Stimulated activated CD8-positive, alpha-beta memory T cell treated with anti-CD3 and anti-CD28 coated beads, Interleukin-12 subunit alpha, Interleukin-12 subunit beta, amount 100 ng/mL, for 1 hour (primary cell): ENCODE measurements at regions not wholly inside any gene's neighbourhood (a gene's known extent, or its start where the extent isn't known, plus 50 kb on each side); places are given as distances from the start of the nearest gene placed in this dataset.

Source experiments
- DNase-seq: peaks from one replicate; pipeline ENCODE4 v3.0.0-alpha.2; 2020; ENCODE audit warnings: low read depth

DNA sequence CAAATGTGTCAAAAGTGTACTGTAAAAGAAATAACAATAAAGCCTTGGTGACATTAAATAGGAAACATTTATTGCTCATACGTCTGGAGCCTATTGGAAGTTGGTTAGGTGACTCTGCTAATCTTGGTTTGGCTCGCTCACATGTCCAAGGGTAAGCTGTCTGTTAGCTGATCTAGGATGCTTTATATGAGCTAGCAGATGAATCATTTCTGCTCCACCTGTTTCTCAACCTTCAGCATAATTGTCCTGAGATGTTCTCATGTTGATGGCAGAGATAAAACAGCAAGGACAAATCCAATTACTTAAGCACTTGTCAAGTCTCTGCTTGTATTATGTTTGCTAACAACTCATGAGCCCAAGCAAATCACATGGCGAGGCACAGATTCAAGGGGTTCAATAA is 56.0 kb upstream of the CD53 start:
- DNase-seq: no peak

- no peak for DNase-seq
These were observed 61.4 kb upstream of the CD53 start for GRCh38 chr1:110811529-110811928.

DNA sequence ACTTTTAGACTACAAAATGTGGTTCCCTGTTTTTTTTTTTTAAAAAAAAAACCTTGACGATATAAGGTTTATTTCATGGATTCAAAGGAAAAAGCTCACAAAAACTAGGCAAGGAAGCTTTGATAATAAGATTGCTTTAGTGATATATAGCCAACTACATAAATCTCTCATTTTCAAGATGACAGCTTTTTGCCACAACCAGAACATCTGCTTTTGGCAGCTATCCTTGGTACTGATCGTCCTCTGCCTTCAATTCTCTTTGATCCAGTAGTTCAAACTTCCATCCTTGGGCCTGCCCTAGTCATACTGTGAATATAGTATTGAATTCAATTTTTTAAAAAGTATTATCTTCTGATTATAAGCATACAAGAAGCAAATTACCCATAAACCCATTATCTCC is 72.9 kb upstream of the CD53 start:
- no peak for DNase-seq

DNA sequence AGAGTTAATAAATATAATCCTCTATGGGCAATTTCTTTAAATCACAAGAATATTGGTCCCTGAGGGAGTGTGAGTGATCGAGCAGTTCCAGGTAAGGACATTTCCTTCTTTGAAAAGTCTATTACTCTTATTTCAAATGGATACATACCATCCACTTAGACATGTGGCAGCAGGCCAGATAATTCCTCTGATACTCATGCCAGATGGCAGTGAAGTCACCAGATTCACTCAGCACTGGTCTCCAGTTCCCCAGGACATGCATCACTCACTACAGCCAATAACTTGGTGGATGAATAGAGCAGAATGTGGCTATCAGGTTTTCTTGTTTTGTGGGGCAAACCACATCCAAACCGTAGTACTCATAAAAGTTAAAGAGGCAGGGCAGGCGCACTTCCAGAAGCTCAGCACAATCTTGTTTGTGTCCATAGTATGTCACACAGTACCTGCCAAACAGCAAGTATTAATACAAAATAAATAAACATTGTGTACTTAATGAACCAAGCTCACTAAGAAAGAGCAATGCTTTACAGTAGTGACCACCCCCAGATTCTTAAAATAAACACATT is 74.2 kb upstream of the CD53 start:
- DNase-seq: no peak

DNA sequence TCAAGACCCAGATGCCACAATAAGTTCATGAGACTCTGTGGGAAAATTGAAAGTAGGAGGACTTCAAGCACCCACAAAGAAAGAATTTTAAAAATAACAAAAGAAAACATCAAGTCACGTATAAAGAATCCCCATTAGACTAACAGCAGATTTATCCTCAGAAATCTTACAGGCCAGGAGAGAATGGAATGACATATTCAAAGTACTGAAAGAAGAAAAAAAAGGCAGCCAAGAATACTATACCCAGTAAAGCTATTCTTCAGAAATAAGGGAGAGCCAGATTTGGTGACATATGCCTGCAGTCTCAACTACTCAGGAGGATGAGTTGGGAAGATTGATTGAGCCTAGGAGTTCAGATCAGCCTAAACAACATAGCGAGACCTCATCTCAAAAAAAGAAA is 84.3 kb upstream of the CD53 start:
- no peak for DNase-seq

GRCh38 chr1:110787328-110788071 is 85.4 kb upstream of the CD53 start:
- DNase-seq: peak; percentile 32

GRCh38 chr1:110786802-110787327 is 86.1 kb upstream of the CD53 start:
- DNase-seq: no peak

DNA sequence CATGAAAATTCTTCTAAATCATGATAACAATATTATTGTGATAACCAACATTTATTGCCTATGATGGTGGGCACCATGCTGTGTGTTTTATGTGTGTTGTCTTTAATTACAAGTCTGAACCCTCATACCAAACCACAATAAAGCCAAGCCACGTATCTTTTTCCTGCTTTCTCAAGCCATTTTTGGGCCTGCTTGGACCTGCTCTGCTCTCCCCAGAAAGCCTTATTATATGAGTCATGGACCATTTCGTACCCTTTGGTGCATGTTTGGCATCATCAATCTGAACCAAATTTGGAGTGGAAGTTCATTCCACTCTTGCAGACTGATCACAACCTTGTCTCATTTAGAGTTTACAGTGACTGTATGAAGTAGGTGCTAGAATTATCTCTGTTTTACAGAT is 87.3 kb upstream of the CD53 start:
- no peak for DNase-seq

- DNase-seq: no peak
These were observed 87.9 kb upstream of the CD53 start for GRCh38 chr1:110785055-110785454.

GRCh38 chr1:110783292-110783918 is 89.5 kb upstream of the CD53 start:
- DNase-seq: peak; percentile 42

GRCh38 chr1:110781525-110781924 is 91.4 kb upstream of the CD53 start:
- DNase-seq: no peak

- peak; percentile 60 for DNase-seq
These were observed 92.1 kb upstream of the CD53 start for GRCh38 chr1:110780600-110781484.

DNA sequence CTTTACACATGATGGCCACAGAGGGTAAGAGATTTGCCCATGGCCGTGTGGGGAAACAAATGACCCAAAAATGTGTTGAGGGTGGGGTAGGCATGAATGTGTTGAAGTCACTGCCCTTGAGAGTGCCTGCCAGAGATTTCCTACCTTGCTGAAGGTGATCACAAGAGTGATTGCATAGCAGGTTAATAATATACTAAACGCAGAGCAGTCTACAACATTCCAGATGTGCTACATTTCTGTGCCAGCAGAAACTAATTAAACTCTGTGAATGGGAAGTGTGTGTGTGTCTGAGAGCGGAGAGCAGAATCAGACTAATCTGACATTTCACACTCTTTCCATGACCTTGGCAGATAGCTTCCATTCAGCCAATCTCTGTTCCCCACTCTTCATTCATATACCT is 93.3 kb upstream of the CD53 start:
- no peak for DNase-seq

DNA sequence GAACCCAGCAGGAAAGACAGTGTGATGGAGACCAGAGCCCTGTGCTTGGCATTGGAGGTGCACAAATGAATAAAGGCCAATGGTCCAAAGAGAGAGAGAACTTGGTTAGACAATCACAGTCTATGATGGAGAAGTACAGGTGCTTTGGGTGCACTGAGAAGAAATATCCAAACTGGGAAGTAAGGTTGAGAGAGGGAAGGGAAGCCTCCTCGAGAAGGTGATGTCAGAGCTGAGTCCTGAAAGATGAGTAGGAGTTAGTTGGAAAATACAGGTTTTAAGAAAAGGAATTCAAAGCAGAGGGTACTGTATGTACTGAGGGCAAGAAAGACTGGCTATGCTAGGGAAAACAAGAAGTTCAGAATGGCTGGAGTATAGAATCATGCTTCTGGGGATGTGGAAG is 94.1 kb upstream of the CD53 start:
- no peak for DNase-seq

GRCh38 chr1:110777228-110777627 is 95.7 kb upstream of the CD53 start:
- DNase-seq: no peak

DNA sequence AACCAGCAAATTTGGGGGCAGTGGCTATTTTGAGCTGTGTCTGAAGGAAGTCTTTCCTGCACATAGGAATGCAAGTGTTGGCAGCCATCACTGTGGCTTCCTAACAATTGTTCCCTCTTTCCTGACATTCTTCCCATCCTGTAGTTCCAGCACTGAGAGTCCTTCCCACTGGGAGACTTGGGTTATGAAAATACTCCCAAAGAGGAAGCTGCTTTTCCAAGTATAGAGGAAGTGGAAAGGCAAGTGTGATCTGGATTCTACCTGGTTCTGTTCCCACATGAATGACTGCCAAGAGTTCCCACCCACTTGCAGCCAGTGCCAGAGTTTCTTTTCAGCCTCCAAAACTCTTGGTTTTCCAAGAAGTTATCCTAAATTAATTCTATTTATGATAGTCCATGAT is 98.5 kb upstream of the CD53 start:
- no peak for DNase-seq

GRCh38 chr1:110773813-110774212 is 99.1 kb upstream of the KCNA3 start:
- DNase-seq: no peak

DNA sequence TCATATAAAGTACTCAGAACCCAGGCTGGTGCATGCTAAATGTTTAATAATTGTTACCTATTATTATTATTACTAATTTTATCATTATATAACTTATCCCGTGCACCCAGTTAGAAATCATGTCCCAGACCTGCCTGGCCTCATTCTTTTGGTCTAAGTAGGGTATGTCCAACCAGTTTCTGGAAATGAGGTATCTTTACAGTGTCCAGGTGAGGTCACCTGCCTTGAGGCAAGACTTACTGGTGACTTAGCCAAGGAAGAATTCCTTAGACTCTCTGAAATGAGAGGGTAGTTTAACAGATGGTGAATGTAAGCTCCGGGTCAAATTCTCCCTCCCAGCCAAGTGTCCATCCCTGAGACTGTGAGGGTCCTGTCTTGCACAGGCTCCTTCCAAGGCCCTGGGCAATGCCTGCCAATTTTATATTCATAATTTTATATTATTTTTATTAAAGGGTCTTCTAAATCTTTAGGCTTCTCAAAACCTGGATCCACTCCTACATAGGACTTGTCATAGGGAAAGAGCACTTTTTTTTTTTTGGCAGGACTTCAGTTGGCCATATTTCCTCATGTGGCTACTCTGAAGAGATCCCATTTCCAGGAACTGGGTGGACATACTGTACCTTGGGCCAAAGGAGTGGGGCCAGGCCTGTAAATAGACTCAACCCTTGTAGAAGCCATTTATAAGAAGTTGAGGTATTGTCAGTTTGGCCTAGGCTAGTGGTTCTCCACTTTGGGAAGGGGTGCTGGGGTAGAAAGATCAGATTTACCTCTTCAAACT is 96.7 kb upstream of the KCNA3 start:
- DNase-seq: no peak

GRCh38 chr1:110770832-110771231 is 96.1 kb upstream of the KCNA3 start:
- no peak for DNase-seq

DNA sequence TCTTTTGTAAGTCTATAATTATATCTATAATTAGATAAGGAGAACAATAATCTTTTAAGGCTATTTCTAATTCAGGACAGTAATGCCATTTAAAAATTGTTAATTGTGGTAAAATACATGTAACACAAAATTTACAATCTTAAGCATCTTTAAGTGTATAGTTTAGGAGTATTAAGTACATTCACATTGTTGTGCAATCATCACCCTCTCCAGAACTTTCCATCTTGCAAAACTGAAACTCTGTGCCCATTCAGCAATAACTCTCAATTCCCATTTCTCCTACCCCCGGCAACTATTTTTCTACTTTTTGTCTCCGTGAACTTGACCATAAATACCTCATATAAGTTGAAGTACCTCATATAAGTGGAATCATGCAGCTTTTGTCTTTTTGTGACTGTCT is 93.9 kb upstream of the KCNA3 start:
- no peak for DNase-seq

- no peak for DNase-seq
These were observed 91.6 kb upstream of the KCNA3 start for GRCh38 chr1:110766336-110766647.
